GM18519 (cell line): ENCODE measurements at regions not wholly inside any gene's neighbourhood (a gene's known extent, or its start where the extent isn't known, plus 50 kb on each side); places are given as distances from the start of the nearest gene placed in this dataset.

Experiments
- ATAC-seq: cut with Tn5 transposase; IDR thresholded peaks from one replicate; pipeline ENCODE4 v1.9.1; 2021; ENCODE audit warnings: mild to moderate bottlenecking, moderate library complexity; ENCODE audit not compliant: unreplicated experiment, low FRiP score

GRCh38 chr6:15996030-15996429 lies 132.9 kb upstream of the MYLIP start:
- no peak for ATAC-seq

- no peak for ATAC-seq
Observed at GRCh38 chr6:15995493-15995892, 133.4 kb upstream of the MYLIP start.

GRCh38 chr6:15994814-15995459 lies 133.9 kb upstream of the MYLIP start:
- no peak for ATAC-seq

GRCh38 chr6:15993716-15994228 lies 135.1 kb upstream of the MYLIP start:
- no peak for ATAC-seq

GRCh38 chr6:15990179-15990578 lies 138.7 kb upstream of the MYLIP start:
- no peak for ATAC-seq

GRCh38 chr6:15989397-15989796 lies 139.5 kb upstream of the MYLIP start:
- no peak for ATAC-seq

- ATAC-seq, result no peak
Observed at GRCh38 chr6:15987569-15987968, 141.3 kb upstream of the MYLIP start.

GRCh38 chr6:15986027-15986629 lies 142.8 kb upstream of the MYLIP start:
- no peak for ATAC-seq

- ATAC-seq, result no peak
Observed at GRCh38 chr6:15985379-15985959, 143.4 kb upstream of the MYLIP start.

- ATAC-seq, result no peak
Observed at GRCh38 chr6:15981956-15982355, 146.9 kb upstream of the MYLIP start.

GRCh38 chr6:15980801-15981200 lies 148.1 kb upstream of the MYLIP start:
- no peak for ATAC-seq

GRCh38 chr6:15978426-15978825 lies 150.5 kb upstream of the MYLIP start:
- no peak for ATAC-seq

GRCh38 chr6:15977050-15977449 lies 151.8 kb upstream of the MYLIP start:
- ATAC-seq, result no peak

- ATAC-seq, result no peak
Observed at GRCh38 chr6:15974817-15975216, 154.1 kb upstream of the MYLIP start.

GRCh38 chr6:15970517-15970916 lies 158.4 kb upstream of the MYLIP start:
- no peak for ATAC-seq

GRCh38 chr6:15969236-15969778 lies 159.6 kb upstream of the MYLIP start:
- ATAC-seq, result no peak

GRCh38 chr6:15968519-15968918 lies 160.4 kb upstream of the MYLIP start:
- no peak for ATAC-seq

- ATAC-seq, result no peak
Observed at GRCh38 chr6:15966000-15966520, 162.8 kb upstream of the MYLIP start.

GRCh38 chr6:15962449-15962764 lies 166.5 kb upstream of the MYLIP start:
- no peak for ATAC-seq

- ATAC-seq, result no peak
Observed at GRCh38 chr6:15961635-15962448, 167.0 kb upstream of the MYLIP start.
